Endothelial cell of umbilical vein (primary cell): ENCODE measurements at regions not wholly inside any gene's neighbourhood (a gene's known extent, or its start where the extent isn't known, plus 50 kb on each side); places are given as distances from the start of the nearest gene placed in this dataset.

Experiments
- BruUV-seq: library from RNA; stranded (reverse); fragments of 400-500 nt; replicated peaks from 2 replicates; lab custom pipeline; 2021; lab: Mats Ljungman, UMichigan
- CTCF ChIA-PET: fragments of 300-600, 350-600 bp; sonication (Branson Sonifier 250); formaldehyde crosslinking; loops from one replicate; lab custom pipeline; 2021; ENCODE audit warnings: antibody characterized with exemption, inconsistent platforms; lab: Charles Lee
- POLR2A ChIA-PET: fragments of 300-600, 350-600 bp; sonication (Branson Sonifier 250); formaldehyde crosslinking; loops from one replicate; lab custom pipeline; 2021; ENCODE audit warnings: antibody characterized with exemption, inconsistent platforms; lab: Charles Lee
- DNase-seq: peaks from one replicate; pipeline ENCODE4 v3.0.0-alpha.2; 2011; ENCODE audit warnings: low read depth, low spot score
- FAIRE-seq: peaks from 2 replicates; lab custom pipeline; 2011; peaks lifted over from hg19 to GRCh38; lab: Jason Lieb, UNC
- H2AFZ ChIP-seq: 2 replicates; pipeline ENCODE4 v1.6.0; 2012; ENCODE audit warnings: low read depth, low read length, control low read depth, inconsistent platforms
- H3K27ac ChIP-seq: 2 replicates; pipeline ENCODE4 v1.5.1; 2011; ENCODE audit warnings: low read depth, mild to moderate bottlenecking, control low read depth, low read length, moderate library complexity; ENCODE audit not compliant: insufficient read depth
- H3K27me3 ChIP-seq, 2 experiments: 2 replicates each; pipeline versions ENCODE4 v1.6.0 to v1.6.1; 2011; ENCODE audit warnings: low read length in 2 of 2, mixed read lengths in 1 of 2; ENCODE audit not compliant: control insufficient read depth in 2 of 2, insufficient read depth in 2 of 2
- H3K36me3 ChIP-seq, 2 experiments: 2 replicates in 1 of 2; 3 replicates in 1 of 2; pipeline ENCODE4 v1.5.1; 2011; ENCODE audit warnings: low read length in 2 of 2, mild to moderate bottlenecking in 1 of 2, moderate library complexity in 1 of 2; ENCODE audit not compliant: control insufficient read depth in 2 of 2, insufficient read depth in 2 of 2; ENCODE audit errors: extremely low read depth in 1 of 2
- H3K4me1 ChIP-seq: 3 replicates; pipeline ENCODE4 v1.5.1; 2011; ENCODE audit warnings: mild to moderate bottlenecking, low read length; ENCODE audit not compliant: control insufficient read depth, insufficient read depth; ENCODE audit errors: extremely low read depth
- H3K4me2 ChIP-seq: 2 replicates; pipeline ENCODE4 v1.6.1; 2011; ENCODE audit warnings: low read length, control low read depth, mixed read lengths; ENCODE audit not compliant: insufficient read depth
- H3K4me3 ChIP-seq, 3 experiments: fragments of 200-600 bp in 1 of 3; sonication (generic), shearing (Covaris generic) in 1 of 3; replicated peaks in 1 of 3; 2 replicates each; pipeline ENCODE4 v1.5.1; 2011 to 2016; ENCODE audit warnings: control low read depth in 3 of 3, low read length in 3 of 3, mild to moderate bottlenecking in 2 of 3, inconsistent platforms in 1 of 3, low read depth in 1 of 3, moderate library complexity in 1 of 3; ENCODE audit not compliant: insufficient read depth in 1 of 3
- H3K79me2 ChIP-seq: 2 replicates; pipeline ENCODE4 v1.6.0; 2012; ENCODE audit warnings: low read length, inconsistent platforms; ENCODE audit not compliant: control insufficient read depth, insufficient read depth
- H3K9ac ChIP-seq: replicated peaks from 2 replicates; pipeline ENCODE3; 2011; ENCODE audit warnings: low read length, control low read depth; ENCODE audit not compliant: insufficient read depth; ENCODE audit errors: extremely low read depth
- H3K9me1 ChIP-seq: replicated peaks from 3 replicates; pipeline ENCODE4 v1.6.0; 2011; ENCODE audit warnings: mild to moderate bottlenecking, low read length; ENCODE audit not compliant: control insufficient read depth, insufficient read depth; ENCODE audit errors: extremely low read depth
- H3K9me3 ChIP-seq: replicated peaks from 2 replicates; pipeline ENCODE4 v1.5.1; 2012; ENCODE audit warnings: low read length, inconsistent platforms; ENCODE audit not compliant: control insufficient read depth, insufficient read depth
- H4K20me1 ChIP-seq: replicated peaks from 2 replicates; pipeline ENCODE3; 2011; ENCODE audit warnings: mild to moderate bottlenecking, low read length; ENCODE audit not compliant: control insufficient read depth, insufficient read depth; ENCODE audit errors: extremely low read depth
- EZH2 ChIP-seq: IDR thresholded peaks from 2 replicates; pipeline ENCODE4 v1.6.1; 2012; ENCODE audit warnings: borderline replicate concordance, low read depth, mild to moderate bottlenecking, moderate library complexity, low read length, inconsistent platforms; ENCODE audit not compliant: severe bottlenecking
- FOS ChIP-seq: IDR thresholded peaks from 2 replicates; pipeline ENCODE4 v1.6.1; 2011; ENCODE audit warnings: mild to moderate bottlenecking, low read length, moderate library complexity, borderline replicate concordance; ENCODE audit not compliant: insufficient read depth
- GATA2 ChIP-seq: IDR thresholded peaks from 2 replicates; pipeline ENCODE4 v1.7.0; 2011; ENCODE audit warnings: low read depth, mild to moderate bottlenecking, moderate library complexity, mixed read lengths, low read length; ENCODE audit not compliant: insufficient read length, insufficient read depth
- JUN ChIP-seq: IDR thresholded peaks from 2 replicates; pipeline ENCODE4 v1.6.1; 2011; ENCODE audit warnings: borderline replicate concordance, low read depth; ENCODE audit not compliant: insufficient read length, insufficient read depth
- MYC ChIP-seq: IDR thresholded peaks from one replicate; pipeline ENCODE4 v1.6.1; 2011; ENCODE audit warnings: mild to moderate bottlenecking, low read depth, low read length
- POLR2A ChIP-seq: IDR thresholded peaks from 2 replicates; pipeline ENCODE4 v1.6.1; 2012; ENCODE audit warnings: low read depth, mild to moderate bottlenecking, control low read depth, low read length
- POLR2AphosphoS5 ChIP-seq: IDR thresholded peaks from 2 replicates; pipeline ENCODE4 v1.6.1; 2012; ENCODE audit warnings: low read depth, mild to moderate bottlenecking, control low read depth, low read length, moderate library complexity; ENCODE audit not compliant: insufficient read depth
- dilution Hi-C: fragments of 300-500 bp; cut with MboI; formaldehyde crosslinking; loops from one replicate; pipeline ENCODE4 v1.15.0; 2019; ENCODE audit warnings: low sequenced_read_pairs; ENCODE audit not compliant: extremely low pct_ligation_motif_present
- intact Hi-C: fragments of 100-400 bp; cut with micrococcal nuclease; formaldehyde crosslinking; loops from one replicate; pipeline ENCODE4 v1.10.0; 2022
- TF ChIP-seq, protein P1 (sequence below), 2 donors: IDR thresholded peaks; 1 replicate in 1 of 2; 2 replicates in 1 of 2; pipeline ENCODE4 v1.5.1; 2011; ENCODE audit warnings: low read length in 2 of 2, mild to moderate bottlenecking in 2 of 2, moderate library complexity in 2 of 2, control low read depth in 1 of 2, inconsistent platforms in 1 of 2, low read depth in 1 of 2; ENCODE audit not compliant: insufficient read depth in 1 of 2; ENCODE audit errors: extremely low read depth in 1 of 2
- TF ChIP-seq, protein P2 (sequence below): IDR thresholded peaks from 2 replicates; pipeline ENCODE4 v1.6.1; 2011; ENCODE audit not compliant: insufficient read depth, insufficient read length

DNA sequence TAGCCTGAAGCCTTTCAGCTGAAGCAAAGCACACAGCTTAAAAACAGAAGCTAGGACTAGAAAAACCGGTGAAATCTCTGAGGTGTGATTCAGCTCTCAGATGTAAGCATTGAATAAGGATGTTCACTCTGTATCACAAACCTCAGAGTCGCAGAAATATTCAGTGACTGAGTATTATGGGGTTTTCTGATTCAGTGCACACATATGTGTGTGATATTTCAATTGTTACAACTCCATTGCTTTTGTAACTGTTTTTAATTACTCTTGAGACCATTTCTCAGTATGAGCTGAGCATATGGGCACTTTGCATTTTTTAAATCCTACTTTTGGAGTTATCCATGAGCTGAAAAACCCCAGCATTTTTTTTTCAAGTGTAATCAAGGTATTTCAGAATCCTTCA is 868.8 kb downstream of the NTRK3 start:
- TF ChIP-seq, protein P1, sequence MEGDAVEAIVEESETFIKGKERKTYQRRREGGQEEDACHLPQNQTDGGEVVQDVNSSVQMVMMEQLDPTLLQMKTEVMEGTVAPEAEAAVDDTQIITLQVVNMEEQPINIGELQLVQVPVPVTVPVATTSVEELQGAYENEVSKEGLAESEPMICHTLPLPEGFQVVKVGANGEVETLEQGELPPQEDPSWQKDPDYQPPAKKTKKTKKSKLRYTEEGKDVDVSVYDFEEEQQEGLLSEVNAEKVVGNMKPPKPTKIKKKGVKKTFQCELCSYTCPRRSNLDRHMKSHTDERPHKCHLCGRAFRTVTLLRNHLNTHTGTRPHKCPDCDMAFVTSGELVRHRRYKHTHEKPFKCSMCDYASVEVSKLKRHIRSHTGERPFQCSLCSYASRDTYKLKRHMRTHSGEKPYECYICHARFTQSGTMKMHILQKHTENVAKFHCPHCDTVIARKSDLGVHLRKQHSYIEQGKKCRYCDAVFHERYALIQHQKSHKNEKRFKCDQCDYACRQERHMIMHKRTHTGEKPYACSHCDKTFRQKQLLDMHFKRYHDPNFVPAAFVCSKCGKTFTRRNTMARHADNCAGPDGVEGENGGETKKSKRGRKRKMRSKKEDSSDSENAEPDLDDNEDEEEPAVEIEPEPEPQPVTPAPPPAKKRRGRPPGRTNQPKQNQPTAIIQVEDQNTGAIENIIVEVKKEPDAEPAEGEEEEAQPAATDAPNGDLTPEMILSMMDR (IDR thresholded peaks at IDR 0.05; ENCODE audit: extremely low read depth in 1 of 2, insufficient read depth in 1 of 2, low read depth in 1 of 2, low read length in 2 of 2): no peak
- TF ChIP-seq FOS (no peak), MYC (no peak), POLR2AphosphoS5 (no peak), POLR2A (no peak), GATA2 (no peak), EZH2 (no peak), JUN (no peak)
- TF ChIP-seq, protein P2, sequence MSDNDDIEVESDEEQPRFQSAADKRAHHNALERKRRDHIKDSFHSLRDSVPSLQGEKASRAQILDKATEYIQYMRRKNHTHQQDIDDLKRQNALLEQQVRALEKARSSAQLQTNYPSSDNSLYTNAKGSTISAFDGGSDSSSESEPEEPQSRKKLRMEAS: no peak
- H3K4me1 ChIP-seq: no peaks in the 10 kb centered on the region
- dilution Hi-C loops: no loop called here
- H3K9me1 ChIP-seq: no peaks in the 10 kb centered on the region
- H3K27ac ChIP-seq: no peak overlapping the region
- no peak for DNase-seq
- ChIA-PET POLR2A (no interaction called here), CTCF (no interaction called here)
- H3K4me3 ChIP-seq: no peak overlapping the region
- H2AFZ ChIP-seq: no peak overlapping the region
- no peaks in the 10 kb centered on the region for H3K36me3 ChIP-seq
- intact Hi-C loops: no loop called here
- no peaks in the 10 kb centered on the region for H3K79me2 ChIP-seq
- no peak overlapping the region for H3K4me2 ChIP-seq
- no peaks in the 10 kb centered on the region for H3K9me3 ChIP-seq
- no peak overlapping the region for H3K9ac ChIP-seq
- no peaks in the 10 kb centered on the region for H4K20me1 ChIP-seq
- no peak for FAIRE-seq
- H3K27me3 ChIP-seq: no peaks in the 10 kb centered on the region
- BruUV-seq: no TSS peak
